Mesenchymal stem cell (in vitro differentiated cells and primary cell): ENCODE measurements at regions not wholly inside any gene's neighbourhood (a gene's known extent, or its start where the extent isn't known, plus 50 kb on each side); places are given as distances from the start of the nearest gene placed in this dataset.

Source experiments
- DNase-seq: peaks from one replicate; pipeline ENCODE4 v3.0.0-alpha.2; 2013
- H2AFZ ChIP-seq: one replicate; pipeline ENCODE4 v1.6.1; 2013; ENCODE audit warnings: low read depth, mild to moderate bottlenecking, control low read depth, inconsistent platforms, low read length, moderate library complexity
- H2AK5ac ChIP-seq: 2 replicates; pipeline ENCODE4 v1.6.1; 2013; ENCODE audit warnings: low read length, moderate library complexity, mild to moderate bottlenecking, inconsistent platforms; ENCODE audit not compliant: severe bottlenecking
- H2BK120ac ChIP-seq: one replicate; pipeline ENCODE4 v1.6.1; 2013; ENCODE audit warnings: low read depth, mild to moderate bottlenecking, inconsistent platforms, low read length, moderate library complexity
- H2BK12ac ChIP-seq, 2 experiments: one replicate each; pipeline ENCODE4 v1.6.1; 2013; ENCODE audit warnings: inconsistent platforms in 2 of 2, low read length in 2 of 2, mild to moderate bottlenecking in 2 of 2, moderate library complexity in 2 of 2, control low read depth in 1 of 2
- H2BK15ac ChIP-seq: one replicate; pipeline ENCODE4 v1.6.1; 2013; ENCODE audit warnings: mild to moderate bottlenecking, low read depth, inconsistent platforms; ENCODE audit not compliant: poor library complexity, severe bottlenecking
- H2BK5ac ChIP-seq: 2 replicates; pipeline ENCODE4 v1.6.1; 2013; ENCODE audit warnings: low read depth, mild to moderate bottlenecking, low read length, control low read depth, inconsistent platforms; ENCODE audit not compliant: poor library complexity, severe bottlenecking
- H3K14ac ChIP-seq, 2 experiments: one replicate each; pipeline ENCODE4 v1.6.1; 2013; ENCODE audit warnings: inconsistent platforms in 2 of 2, low read length in 2 of 2, control low read depth in 1 of 2, mild to moderate bottlenecking in 1 of 2, moderate library complexity in 1 of 2
- H3K18ac ChIP-seq, 2 experiments: one replicate each; pipeline ENCODE4 v1.6.1; 2013; ENCODE audit warnings: inconsistent platforms in 2 of 2, low read length in 2 of 2, control low read depth in 1 of 2, low read depth in 1 of 2, mild to moderate bottlenecking in 1 of 2
- H3K23ac ChIP-seq, 2 experiments: one replicate each; pipeline ENCODE4 v1.6.1; 2013; ENCODE audit warnings: inconsistent platforms in 2 of 2, low read length in 2 of 2, mild to moderate bottlenecking in 2 of 2, moderate library complexity in 2 of 2, control low read depth in 1 of 2
- H3K27ac ChIP-seq: 2 replicates; pipeline ENCODE4 v1.5.1; 2013; ENCODE audit warnings: mild to moderate bottlenecking, moderate library complexity, low read length, control low read depth, inconsistent platforms; ENCODE audit not compliant: poor library complexity, severe bottlenecking
- H3K27me3 ChIP-seq, 2 experiments: 2 replicates each; pipeline versions ENCODE4 v1.6.1 to v1.7.0; 2013; ENCODE audit warnings: low read length in 2 of 2, mild to moderate bottlenecking in 2 of 2, moderate library complexity in 2 of 2, control low read depth in 1 of 2, inconsistent platforms in 1 of 2; ENCODE audit not compliant: control insufficient read depth in 1 of 2, insufficient read depth in 1 of 2
- H3K36me3 ChIP-seq, 2 experiments: 2 replicates each; pipeline versions ENCODE4 v1.6.1 to v1.7.0; 2013; ENCODE audit warnings: low read length in 2 of 2, control low read depth in 1 of 2, inconsistent platforms in 1 of 2, low read depth in 1 of 2, mild to moderate bottlenecking in 1 of 2; ENCODE audit not compliant: insufficient read depth in 2 of 2, control insufficient read depth in 1 of 2
- H3K4ac ChIP-seq, 2 experiments: one replicate each; pipeline ENCODE4 v1.6.1; 2013; ENCODE audit warnings: inconsistent platforms in 2 of 2, low read length in 2 of 2, mild to moderate bottlenecking in 2 of 2, moderate library complexity in 2 of 2, control low read depth in 1 of 2, low read depth in 1 of 2
- H3K4me1 ChIP-seq: 2 replicates; pipeline ENCODE4 v1.6.1; 2013; ENCODE audit warnings: low read depth, low read length, control low read depth; ENCODE audit not compliant: control insufficient read depth, insufficient read depth
- H3K4me2 ChIP-seq: 2 replicates; pipeline ENCODE4 v1.6.1; 2013; ENCODE audit warnings: low read length, mild to moderate bottlenecking, inconsistent platforms; ENCODE audit not compliant: poor library complexity, severe bottlenecking
- H3K4me3 ChIP-seq, 2 experiments: 2 replicates each; pipeline versions ENCODE4 v1.5.1 to v1.7.0; 2013; ENCODE audit warnings: low read length in 2 of 2, mild to moderate bottlenecking in 2 of 2, control low read depth in 1 of 2, low read depth in 1 of 2; ENCODE audit not compliant: insufficient read depth in 1 of 2
- H3K79me1 ChIP-seq: replicated peaks from 2 replicates; pipeline ENCODE4 v1.6.1; 2013; ENCODE audit warnings: mild to moderate bottlenecking, control low read depth, low read length, inconsistent platforms; ENCODE audit not compliant: poor library complexity, severe bottlenecking
- H3K9ac ChIP-seq: 2 replicates; pipeline ENCODE4 v1.7.0; 2013; ENCODE audit warnings: mild to moderate bottlenecking, low read length, moderate library complexity
- H3K9me3 ChIP-seq: 2 replicates; pipeline ENCODE4 v1.7.0; 2013; ENCODE audit warnings: mild to moderate bottlenecking, low read length; ENCODE audit not compliant: control insufficient read depth
- H4K8ac ChIP-seq: one replicate; pipeline ENCODE4 v1.6.1; 2013; ENCODE audit warnings: inconsistent platforms, mild to moderate bottlenecking, low read length, moderate library complexity
- H4K91ac ChIP-seq: one replicate; pipeline ENCODE4 v1.6.1; 2013; ENCODE audit warnings: mild to moderate bottlenecking, low read length, inconsistent platforms
- WGBS: methylation state at CpG from one replicate; pipeline ENCODE4 v1.1.7; 2013; ENCODE audit warnings: mixed read lengths; 5-methylcytosine and 5-hydroxymethylcytosine counted together

DNA sequence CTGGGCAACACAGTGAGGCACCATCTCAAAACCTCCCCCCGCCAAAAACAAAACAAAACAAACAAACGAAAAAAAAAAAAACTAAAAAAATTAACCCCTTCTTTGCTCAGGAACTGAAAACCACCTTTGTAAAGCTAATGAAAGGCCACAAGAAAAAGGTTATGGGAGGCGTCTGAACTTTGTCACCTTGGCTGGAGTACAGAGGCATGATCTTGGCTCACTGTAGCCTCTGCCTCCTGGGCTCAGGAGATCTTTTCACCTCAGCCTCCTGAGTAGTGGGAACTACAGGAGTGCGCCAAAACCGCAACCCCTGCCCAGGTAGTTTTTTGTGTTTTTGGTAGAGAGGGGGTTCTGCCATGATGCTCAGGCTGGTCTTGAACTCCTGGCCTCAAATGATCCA, 337.9 kb downstream of the TBC1D32 start:
- DNase-seq = no peak
- WGBS = 71% methylated on average over 5 of the region's 5 CpGs

DNA sequence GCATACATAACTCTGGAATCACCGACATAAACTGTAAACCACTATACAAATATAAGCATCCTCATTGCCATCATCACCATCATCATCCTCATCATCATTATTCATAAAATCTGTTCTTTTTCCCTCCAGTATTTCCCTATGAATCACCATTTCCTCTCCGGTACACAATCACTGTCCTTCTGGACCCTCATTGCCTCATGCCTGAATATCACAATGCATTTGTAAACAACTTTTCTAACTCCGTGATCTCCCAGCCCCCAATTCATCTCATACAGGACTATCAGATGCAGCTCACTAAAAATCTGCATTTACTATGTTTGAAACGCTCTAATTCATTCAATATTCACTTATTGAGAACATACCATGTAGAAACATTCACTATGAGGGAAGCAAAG, 339.7 kb downstream of the TBC1D32 start:
- Histone ChIP-seq H3K27me3 (no peaks in the 10 kb centered on the region), H3K27ac (no peak overlapping the region), H2AFZ (no peak overlapping the region), H2BK120ac (no peak overlapping the region), H2AK5ac (no peak overlapping the region), H2BK5ac (no peak overlapping the region), H3K9ac (no peak overlapping the region), H2BK12ac (no peak overlapping the region), H3K36me3 (no peaks in the 10 kb centered on the region), H3K4me3 (no peak overlapping the region), H3K4ac (no peak overlapping the region), H3K9me3 (no peaks in the 10 kb centered on the region), H3K23ac (no peak overlapping the region), H3K14ac (no peak overlapping the region), H4K91ac (no peak overlapping the region), H4K8ac (no peak overlapping the region), H3K4me1 (no peaks in the 10 kb centered on the region), H3K4me2 (no peak overlapping the region), H2BK15ac (no peak overlapping the region), H3K18ac (no peak overlapping the region), H3K79me1 (no peaks in the 10 kb centered on the region)
- DNase-seq = no peak
- 76% methylated on average over 4 of the region's 4 CpGs for WGBS

More for the DNA sequence above, 337.9 kb downstream of the TBC1D32 start:
- Histone ChIP-seq H3K4me2 (no peak overlapping the region), H3K14ac (no peak overlapping the region), H3K4me3 (no peak overlapping the region), H3K4me1 (no peaks in the 10 kb centered on the region), H3K9ac (no peak overlapping the region), H3K27ac (no peak overlapping the region), H2BK12ac (no peak overlapping the region), H3K4ac (no peak overlapping the region), H3K36me3 (no peaks in the 10 kb centered on the region), H2BK15ac (no peak overlapping the region), H2BK5ac (no peak overlapping the region), H2BK120ac (no peak overlapping the region), H4K8ac (no peak overlapping the region), H3K27me3 (no peaks in the 10 kb centered on the region), H4K91ac (no peak overlapping the region), H3K18ac (no peak overlapping the region), H2AK5ac (no peak overlapping the region), H3K9me3 (peaks cover 4% of the 10 kb centered on the region), H3K79me1 (no peaks in the 10 kb centered on the region), H2AFZ (no peak overlapping the region), H3K23ac (no peak overlapping the region)

DNA sequence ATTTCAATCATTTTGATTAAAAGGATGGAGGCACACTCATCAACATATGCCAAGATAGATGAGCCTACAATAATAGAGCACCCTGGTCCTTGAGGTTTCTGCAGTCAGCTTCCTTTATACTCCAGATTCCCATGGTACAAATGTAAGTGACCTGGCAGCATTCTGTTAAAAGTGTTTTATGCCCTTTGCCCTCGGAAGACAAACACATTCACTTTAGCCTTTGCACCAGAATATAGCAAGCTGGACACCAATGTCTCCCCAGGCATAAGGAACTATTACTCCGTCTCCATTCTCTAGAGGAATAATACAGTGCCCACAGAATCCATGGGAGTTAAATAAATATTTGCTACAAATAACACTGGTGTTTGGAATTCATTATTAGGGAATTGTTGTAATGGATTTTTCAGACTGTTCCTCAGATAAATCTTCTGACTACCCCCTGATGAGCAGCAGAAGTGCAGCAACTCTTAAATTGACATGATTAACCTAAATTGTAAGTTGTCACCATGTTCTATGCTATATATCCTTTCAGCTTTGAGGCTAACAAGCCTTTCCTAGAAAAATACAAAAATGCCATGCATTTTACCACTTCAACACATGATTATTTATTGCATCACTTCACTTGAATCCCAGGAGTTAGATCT, 340.2 kb downstream of the TBC1D32 start:
- no peak for DNase-seq
- Histone ChIP-seq H3K27me3 (no peaks in the 10 kb centered on the region), H3K9me3 (no peaks in the 10 kb centered on the region), H4K8ac (no peak overlapping the region), H2AK5ac (no peak overlapping the region), H3K4me3 (no peak overlapping the region), H2AFZ (no peak overlapping the region), H2BK15ac (no peak overlapping the region), H3K4me1 (no peaks in the 10 kb centered on the region), H3K18ac (no peak overlapping the region), H2BK120ac (no peak overlapping the region), H3K36me3 (no peaks in the 10 kb centered on the region), H3K4ac (no peak overlapping the region), H4K91ac (no peak overlapping the region), H2BK5ac (no peak overlapping the region), H3K14ac (no peak overlapping the region), H3K9ac (no peak overlapping the region), H2BK12ac (no peak overlapping the region), H3K27ac (no peak overlapping the region), H3K23ac (no peak overlapping the region), H3K79me1 (no peaks in the 10 kb centered on the region), H3K4me2 (no peak overlapping the region)
- 54% methylated on average over 1 of the region's 2 CpGs for WGBS

DNA sequence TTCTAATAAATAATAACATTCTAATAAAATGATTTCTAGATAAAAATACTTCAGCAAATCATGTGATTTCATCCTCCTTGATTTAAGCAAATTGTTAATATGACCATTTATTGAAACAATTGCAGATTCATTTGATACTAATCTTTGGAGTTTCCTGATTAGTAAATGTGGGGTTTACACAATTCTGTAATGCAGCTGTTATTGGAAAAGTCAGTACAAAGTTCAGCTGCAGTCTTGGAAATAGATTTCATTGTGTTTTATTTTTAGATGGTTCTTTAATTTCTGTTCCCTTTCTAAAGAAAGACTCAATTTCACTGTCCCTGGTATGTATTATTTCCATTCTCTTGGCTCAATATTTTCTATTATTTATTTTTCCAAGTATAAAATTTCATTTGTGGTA, 342.0 kb downstream of the TBC1D32 start:
- Histone ChIP-seq H2AK5ac (no peak overlapping the region), H3K4me2 (no peak overlapping the region), H3K9ac (no peak overlapping the region), H2AFZ (no peak overlapping the region), H4K91ac (no peak overlapping the region), H3K14ac (no peak overlapping the region), H3K4ac (no peak overlapping the region), H3K4me1 (no peaks in the 10 kb centered on the region), H4K8ac (no peak overlapping the region), H3K79me1 (no peaks in the 10 kb centered on the region), H3K23ac (no peak overlapping the region), H2BK5ac (no peak overlapping the region), H3K36me3 (no peaks in the 10 kb centered on the region), H3K4me3 (no peak overlapping the region), H3K18ac (no peak overlapping the region), H2BK120ac (no peak overlapping the region), H2BK15ac (no peak overlapping the region), H2BK12ac (no peak overlapping the region), H3K9me3 (no peaks in the 10 kb centered on the region), H3K27me3 (no peaks in the 10 kb centered on the region), H3K27ac (no peak overlapping the region)
- no peak for DNase-seq
